ENCODE measurements at regions not wholly inside any gene's neighbourhood (a gene's known extent, or its start where the extent isn't known, plus 50 kb on each side); places are given as distances from the start of the nearest gene placed in this dataset.

GRCh38 chr20:23155141-23155590 is 69.0 kb upstream of the CD93 start:
- Histone ChIP-seq H3K9me3 (no peaks in the 10 kb centered on the region), H3K27me3 (no peaks in the 10 kb centered on the region), H3K4me3 (no peak overlapping the region), H3K9ac (ENCODE audit: low read depth in 2 of 2, low read length in 2 of 2) (no peak overlapping the region), H3K4me1 (peaks cover 6% of the 10 kb centered on the region), H3K27ac (no peak overlapping the region), H3K36me3 (no peaks in the 10 kb centered on the region)
- TF ChIP-seq, protein P1, sequence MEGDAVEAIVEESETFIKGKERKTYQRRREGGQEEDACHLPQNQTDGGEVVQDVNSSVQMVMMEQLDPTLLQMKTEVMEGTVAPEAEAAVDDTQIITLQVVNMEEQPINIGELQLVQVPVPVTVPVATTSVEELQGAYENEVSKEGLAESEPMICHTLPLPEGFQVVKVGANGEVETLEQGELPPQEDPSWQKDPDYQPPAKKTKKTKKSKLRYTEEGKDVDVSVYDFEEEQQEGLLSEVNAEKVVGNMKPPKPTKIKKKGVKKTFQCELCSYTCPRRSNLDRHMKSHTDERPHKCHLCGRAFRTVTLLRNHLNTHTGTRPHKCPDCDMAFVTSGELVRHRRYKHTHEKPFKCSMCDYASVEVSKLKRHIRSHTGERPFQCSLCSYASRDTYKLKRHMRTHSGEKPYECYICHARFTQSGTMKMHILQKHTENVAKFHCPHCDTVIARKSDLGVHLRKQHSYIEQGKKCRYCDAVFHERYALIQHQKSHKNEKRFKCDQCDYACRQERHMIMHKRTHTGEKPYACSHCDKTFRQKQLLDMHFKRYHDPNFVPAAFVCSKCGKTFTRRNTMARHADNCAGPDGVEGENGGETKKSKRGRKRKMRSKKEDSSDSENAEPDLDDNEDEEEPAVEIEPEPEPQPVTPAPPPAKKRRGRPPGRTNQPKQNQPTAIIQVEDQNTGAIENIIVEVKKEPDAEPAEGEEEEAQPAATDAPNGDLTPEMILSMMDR (IDR thresholded peaks at IDR 0.05) = no peak
- intact Hi-C loops (cut with DNase I) = no loop called here
- no peak for DNase-seq

- Histone ChIP-seq H3K36me3 (no peaks in the 10 kb centered on the region), H3K9ac (ENCODE audit: low read depth in 2 of 2, low read length in 2 of 2) (no peak overlapping the region), H3K27me3 (no peaks in the 10 kb centered on the region), H3K27ac (no peak overlapping the region), H3K9me3 (no peaks in the 10 kb centered on the region), H3K4me1 (no peaks in the 10 kb centered on the region), H3K4me3 (no peak overlapping the region)
- intact Hi-C loops (cut with DNase I) = no loop called here
- TF ChIP-seq, protein P1 (IDR thresholded peaks at IDR 0.05) = no peak
- peak; percentile 15 for DNase-seq
Observed at GRCh38 chr20:23153696-23154341, 67.7 kb upstream of the CD93 start.

- intact Hi-C loops (cut with DNase I) = no loop called here
- TF ChIP-seq, protein P1 (IDR thresholded peaks at IDR 0.05) = no peak
- DNase-seq = no peak
Observed at GRCh38 chr20:23152902-23153301, 66.8 kb upstream of the CD93 start.

DNA sequence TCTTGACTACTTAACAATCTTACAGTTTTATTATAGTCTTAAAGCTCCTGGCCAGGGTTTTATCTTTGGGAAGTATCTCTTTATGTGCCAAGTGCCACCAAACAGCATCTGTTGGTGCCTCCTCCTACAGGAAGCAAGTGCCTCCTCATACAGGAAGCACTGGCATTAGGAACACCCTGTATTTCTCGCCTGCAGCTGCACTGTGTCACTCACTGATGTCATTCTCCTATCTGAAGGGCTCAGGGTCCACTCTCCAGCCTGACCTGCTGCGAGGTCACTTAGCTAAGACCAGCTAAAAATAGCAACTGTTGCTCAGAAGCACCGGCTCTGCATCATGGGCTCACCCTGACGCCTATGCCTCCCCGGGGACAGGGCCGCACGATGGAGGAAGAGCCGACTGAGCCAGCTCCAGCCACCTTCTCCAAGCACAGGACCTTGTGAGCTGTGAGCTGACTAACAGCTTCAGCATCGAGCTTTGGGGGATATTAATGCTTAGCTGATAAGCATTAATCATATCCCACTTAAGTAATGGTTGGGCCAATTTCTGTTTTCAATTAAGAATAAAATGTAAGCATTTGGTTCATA is 66.3 kb upstream of the CD93 start:
- no peaks in the 10 kb centered on the region for H3K36me3 ChIP-seq
- H3K9me3 ChIP-seq = no peaks in the 10 kb centered on the region
- no peaks in the 10 kb centered on the region for H3K4me1 ChIP-seq
- intact Hi-C loops (cut with DNase I) = no loop called here
- H3K4me3 ChIP-seq = no peak overlapping the region
- H3K27ac ChIP-seq = no peak overlapping the region
- H3K27me3 ChIP-seq = no peaks in the 10 kb centered on the region
- H3K9ac ChIP-seq (ENCODE audit: low read depth in 2 of 2, low read length in 2 of 2) = no peak overlapping the region
- DNase-seq = peak; percentile 19
- TF ChIP-seq, protein P1 (IDR thresholded peaks at IDR 0.05) = no peak

More at GRCh38 chr20:23152902-23153301, 66.8 kb upstream of the CD93 start:
- no peaks in the 10 kb centered on the region for H3K36me3 ChIP-seq
- no peaks in the 10 kb centered on the region for H3K4me1 ChIP-seq
- no peak overlapping the region for H3K27ac ChIP-seq
- no peak overlapping the region for H3K4me3 ChIP-seq
- H3K9ac ChIP-seq (ENCODE audit: low read depth in 2 of 2, low read length in 2 of 2) = no peak overlapping the region
- no peaks in the 10 kb centered on the region for H3K27me3 ChIP-seq
- no peaks in the 10 kb centered on the region for H3K9me3 ChIP-seq

GRCh38 chr20:23151885-23152284 is 65.8 kb upstream of the CD93 start:
- TF ChIP-seq, protein P1 (IDR thresholded peaks at IDR 0.05) = no peak

More at GRCh38 chr20:23151885-23152284, 65.8 kb upstream of the CD93 start:
- intact Hi-C loops (cut with DNase I) = no loop called here
- Histone ChIP-seq H3K36me3 (no peaks in the 10 kb centered on the region), H3K9me3 (no peaks in the 10 kb centered on the region), H3K27me3 (no peaks in the 10 kb centered on the region), H3K27ac (no peak overlapping the region), H3K4me1 (no peaks in the 10 kb centered on the region), H3K9ac (ENCODE audit: low read depth in 2 of 2, low read length in 2 of 2) (no peak overlapping the region), H3K4me3 (no peak overlapping the region)
- DNase-seq = no peak
